NCI-H2107 treated with DMSO at 0.1 percent for 48 hours (cell line): ENCODE measurements at regions not wholly inside any gene's neighbourhood (a gene's known extent, or its start where the extent isn't known, plus 50 kb on each side); places are given as distances from the start of the nearest gene placed in this dataset.

Experiments
- DNase-seq: peaks from one replicate; lab custom pipeline; 2025; ENCODE audit not compliant: unreplicated experiment; lab: John Stamatoyannopoulos, UW

- DNase-seq: no peak
These were observed 466.3 kb upstream of the HS3ST1 start for GRCh38 chr4:11894977-11895376.

- no peak for DNase-seq
These were observed 465.5 kb upstream of the HS3ST1 start for GRCh38 chr4:11894221-11894620.

- DNase-seq: no peak
These were observed 460.4 kb upstream of the HS3ST1 start for GRCh38 chr4:11889099-11889498.

- no peak for DNase-seq
These were observed 453.3 kb upstream of the HS3ST1 start for GRCh38 chr4:11881947-11882346.

- no peak for DNase-seq
These were observed 452.7 kb upstream of the HS3ST1 start for GRCh38 chr4:11881364-11881763.

DNA sequence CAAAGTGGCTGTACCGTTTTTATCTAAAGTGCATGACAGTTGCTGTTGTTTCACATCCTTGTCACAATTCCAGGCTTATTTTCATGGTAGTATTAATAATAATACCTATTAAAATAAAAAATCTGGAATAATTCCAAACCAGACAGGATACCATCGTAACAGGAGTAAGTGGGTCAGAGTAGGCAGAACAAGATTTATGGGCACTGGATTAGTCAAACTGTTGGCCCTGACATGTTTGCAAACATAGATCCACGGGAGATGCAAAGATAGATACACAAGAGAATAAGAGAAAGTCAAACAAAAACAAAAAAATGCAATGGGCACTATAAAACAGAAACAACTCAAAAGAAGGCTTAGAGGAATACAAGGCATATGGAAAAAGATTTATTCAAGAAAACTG, 449.5 kb upstream of the HS3ST1 start:
- no peak for DNase-seq

DNA sequence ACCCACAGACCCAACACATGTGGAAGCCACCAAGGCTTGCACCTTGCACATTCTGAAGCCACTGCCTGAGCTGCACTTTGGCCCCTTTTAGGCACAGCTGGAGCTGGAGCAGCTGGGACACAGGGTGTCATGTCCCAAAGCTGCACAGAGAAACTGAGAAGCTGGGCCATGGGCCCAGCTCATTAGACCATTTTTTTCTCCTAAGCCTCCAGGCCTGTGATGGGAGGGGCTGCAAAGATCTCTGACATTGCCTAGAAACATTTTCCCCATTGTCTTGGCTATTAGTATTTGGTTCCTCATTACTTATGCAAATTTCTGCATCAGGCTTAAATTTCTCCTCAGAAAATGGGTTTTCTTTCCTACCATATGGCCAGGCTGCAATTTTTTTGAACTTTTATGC, 447.4 kb upstream of the HS3ST1 start:
- no peak for DNase-seq

DNA sequence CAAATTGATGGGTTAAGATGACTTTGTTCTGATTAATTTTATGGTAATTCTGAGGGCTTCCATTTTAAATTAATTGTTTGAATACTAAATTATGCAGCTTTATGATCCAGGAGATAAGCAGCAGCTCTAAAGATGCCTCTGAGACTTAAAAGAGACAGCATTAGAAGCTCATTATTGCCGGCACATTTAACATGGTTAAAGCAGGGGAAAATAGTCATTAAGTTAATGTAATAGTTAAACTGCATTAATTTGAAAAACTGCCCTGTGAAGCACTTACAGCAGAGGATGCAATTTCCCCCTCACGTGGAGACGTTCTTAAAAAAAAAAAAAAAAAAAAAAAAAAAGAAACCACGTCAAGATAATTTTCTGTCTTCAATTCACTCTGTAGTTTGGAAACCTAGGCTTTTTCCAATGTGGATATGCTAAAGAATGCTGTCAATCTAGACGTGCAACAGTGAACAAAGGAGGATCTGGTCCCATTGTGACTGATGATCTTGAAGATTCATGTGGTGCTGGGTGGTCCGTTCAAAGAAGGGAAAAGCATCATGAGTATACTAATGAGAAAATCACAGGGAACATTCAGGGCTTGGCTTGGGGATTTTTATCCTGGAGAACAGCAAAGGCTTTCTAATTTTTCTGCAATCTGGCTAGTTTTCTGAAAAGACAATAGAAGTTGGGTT, 440.6 kb upstream of the HS3ST1 start:
- DNase-seq: no peak

GRCh38 chr4:11866391-11866790, 437.7 kb upstream of the HS3ST1 start:
- DNase-seq: no peak

DNA sequence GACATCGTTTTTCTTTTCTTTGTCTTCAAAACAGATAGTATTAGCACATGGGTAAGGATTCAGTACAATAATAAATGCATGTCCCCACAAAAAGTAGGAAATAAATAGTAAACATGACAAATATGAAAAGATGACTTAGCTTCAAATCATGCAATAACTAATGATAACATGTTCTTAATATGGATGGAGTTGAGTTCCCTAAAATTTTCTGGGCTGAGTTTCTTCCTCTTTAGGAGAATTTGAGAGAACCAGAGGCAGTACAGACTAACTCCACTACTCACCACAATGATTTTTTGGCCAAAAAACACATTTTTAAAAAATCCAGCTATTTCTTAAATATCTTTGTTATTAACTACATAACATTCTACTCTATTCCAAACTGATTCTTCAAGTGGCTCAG, 432.3 kb upstream of the HS3ST1 start:
- no peak for DNase-seq

DNA sequence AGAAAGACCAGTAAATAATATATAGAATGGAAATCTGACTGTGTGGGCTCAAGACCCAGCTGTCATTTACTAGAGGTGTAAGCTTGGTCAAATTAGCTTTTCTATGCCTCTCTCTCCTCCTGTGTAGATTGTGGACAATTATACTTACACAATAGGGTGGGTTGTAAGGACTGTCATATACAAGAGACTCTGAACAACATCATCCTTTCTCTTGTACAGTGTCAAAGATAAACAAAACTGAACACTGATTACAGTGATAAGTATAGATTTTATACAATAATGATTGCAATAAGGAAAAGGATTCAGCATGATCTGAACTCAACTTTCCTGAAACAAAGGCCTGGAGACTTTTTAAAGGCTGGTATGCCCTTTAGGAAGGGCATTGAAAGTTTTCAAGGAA, 429.2 kb upstream of the HS3ST1 start:
- DNase-seq: no peak

DNA sequence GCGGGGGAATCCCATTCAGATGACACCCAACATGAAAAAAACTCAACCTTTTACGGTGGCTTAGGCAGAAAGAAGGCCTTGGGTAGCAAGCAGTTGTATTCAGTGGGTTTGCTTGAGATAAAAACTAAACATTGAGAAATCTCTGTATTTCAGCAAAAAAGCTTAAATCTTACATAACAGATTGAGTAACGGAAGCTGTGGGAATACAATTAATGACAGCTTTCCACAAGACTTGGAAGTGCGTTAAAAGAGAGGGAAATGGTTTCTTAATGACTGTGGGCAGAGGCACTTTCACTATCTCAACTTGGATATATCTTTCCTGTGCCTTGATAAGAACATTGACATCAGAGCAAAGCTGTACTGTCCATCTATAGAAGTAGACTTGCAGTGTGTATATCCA, 418.5 kb upstream of the HS3ST1 start:
- DNase-seq: no peak

- DNase-seq: no peak
These were observed 415.2 kb upstream of the HS3ST1 start for GRCh38 chr4:11843927-11844326.

- DNase-seq: no peak
These were observed 414.6 kb upstream of the HS3ST1 start for GRCh38 chr4:11843340-11843739.

DNA sequence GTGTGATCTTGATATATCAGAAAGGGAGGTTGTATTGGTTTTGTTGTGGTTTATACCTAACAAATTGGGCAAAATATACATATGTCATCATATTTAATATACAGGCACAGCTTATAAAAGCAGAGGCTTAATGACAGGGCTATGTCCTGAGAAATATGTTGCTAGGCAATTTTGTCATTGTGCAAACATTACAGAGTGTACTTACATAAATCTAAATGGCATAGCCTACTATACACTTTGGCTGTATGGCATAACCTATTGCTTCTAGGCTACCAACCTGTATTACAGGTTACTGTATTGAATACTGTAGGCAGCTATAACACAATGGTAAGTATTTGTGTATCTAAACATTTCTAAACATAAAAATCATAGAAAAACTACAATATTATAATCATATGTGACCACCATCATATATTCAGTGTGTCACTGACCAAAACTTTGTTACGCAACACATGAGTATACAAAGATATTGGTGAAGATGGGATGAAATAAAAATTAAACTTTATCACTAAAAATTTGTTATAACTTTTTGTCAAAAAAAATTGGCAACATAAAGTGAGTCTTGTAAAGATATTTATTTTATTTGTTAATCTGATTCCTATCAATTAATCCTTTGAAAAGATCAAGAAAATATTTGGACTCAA, 414.0 kb upstream of the HS3ST1 start:
- DNase-seq: no peak

GRCh38 chr4:11839889-11840288, 411.2 kb upstream of the HS3ST1 start:
- DNase-seq: no peak

- no peak for DNase-seq
These were observed 403.0 kb upstream of the HS3ST1 start for GRCh38 chr4:11831739-11832138.

- DNase-seq: no peak
These were observed 395.9 kb upstream of the HS3ST1 start for GRCh38 chr4:11824566-11824965.

- no peak for DNase-seq
These were observed 393.2 kb upstream of the HS3ST1 start for GRCh38 chr4:11821772-11822430.

- no peak for DNase-seq
These were observed 388.4 kb upstream of the HS3ST1 start for GRCh38 chr4:11817088-11817487.

- DNase-seq: no peak
These were observed 386.1 kb upstream of the HS3ST1 start for GRCh38 chr4:11814758-11815157.

DNA sequence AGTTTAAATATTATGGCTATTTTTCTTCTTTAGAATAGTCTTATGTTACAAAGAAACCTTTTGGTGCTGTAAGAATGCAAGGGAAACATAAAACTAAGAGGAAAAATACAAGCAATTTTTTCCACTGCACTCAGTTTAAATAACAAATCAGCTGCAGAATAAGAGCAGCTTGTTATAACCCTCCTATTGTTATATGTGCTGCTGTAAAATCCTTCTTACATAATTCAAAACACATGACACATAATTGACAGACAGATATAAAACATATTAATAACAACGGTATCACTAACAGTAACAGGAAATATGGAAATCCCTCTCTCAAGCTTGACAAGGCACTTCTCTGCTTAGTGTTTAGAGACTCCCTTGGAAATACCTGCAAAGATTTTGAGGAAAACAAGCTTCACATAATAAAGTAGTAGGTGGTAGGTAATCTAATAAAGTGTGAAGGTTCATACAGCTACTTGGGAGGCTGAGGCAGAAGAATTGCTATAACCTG, 385.3 kb upstream of the HS3ST1 start:
- no peak for DNase-seq
